ENCODE measurements at regions not wholly inside any gene's neighbourhood (a gene's known extent, or its start where the extent isn't known, plus 50 kb on each side); places are given as distances from the start of the nearest gene placed in this dataset.

DNA sequence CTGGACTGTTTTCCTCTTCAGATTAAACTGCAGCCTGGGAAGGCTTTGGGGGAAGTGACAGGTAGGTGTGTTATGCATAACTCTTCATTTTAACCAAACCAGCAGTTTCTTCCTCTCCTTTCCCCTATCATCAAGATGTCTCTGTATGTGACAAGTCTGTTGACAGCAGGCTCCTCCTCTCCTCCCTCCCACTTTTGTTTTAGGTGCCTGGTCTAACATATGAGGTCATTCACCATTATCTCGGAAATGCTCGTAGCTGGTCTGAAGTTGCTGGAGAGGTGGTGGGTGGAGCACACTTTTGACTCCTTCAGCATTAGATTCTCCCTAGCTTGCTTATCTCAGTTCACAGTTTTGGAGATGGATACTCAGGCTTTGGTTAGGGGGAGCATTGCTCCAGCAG lies 571.0 kb upstream of the EEF2KMT start:
- intact Hi-C loops (cut with micrococcal nuclease), result no loop called here
- Histone ChIP-seq H2AFZ (replicated peaks; ENCODE audit: low read length, poor library complexity) (no peak overlapping the region), H4K5ac (ENCODE audit: low read depth, low read length) (no peak overlapping the region), H3K4me1 (ENCODE audit: control insufficient read depth, insufficient read depth, low read length) (no peaks in the 10 kb centered on the region), H4K8ac (ENCODE audit: low read depth in 2 of 2, low read length in 2 of 2) (no peak overlapping the region), H2AK5ac (ENCODE audit: low read depth, low read length) (no peak overlapping the region), H3K9ac (ENCODE audit: low read depth, low read length) (no peak overlapping the region), H2AK9ac (replicated peaks; ENCODE audit: low read depth, low read length, poor library complexity) (no peak overlapping the region), H2BK120ac (ENCODE audit: low read depth, low read length) (no peak overlapping the region), H3K4me2 (ENCODE audit: low read depth, low read length) (no peak overlapping the region), H3K23ac (ENCODE audit: low read depth, low read length) (no peak overlapping the region), H2BK20ac (ENCODE audit: low read depth, low read length) (no peak overlapping the region), H4K91ac (ENCODE audit: insufficient read depth, low read depth, low read length) (no peak overlapping the region), H4K20me1 (ENCODE audit: insufficient read depth, low read length) (no peaks in the 10 kb centered on the region), H2BK5ac (ENCODE audit: low read depth, low read length, poor library complexity, severe bottlenecking) (no peak overlapping the region), H3K9me1 (ENCODE audit: insufficient read depth, low read length) (no peaks in the 10 kb centered on the region), H3K9me3 (ENCODE audit: control insufficient read depth, insufficient read depth, low read length) (peaks cover 35% of the 10 kb centered on the region), H3K27ac (ENCODE audit: insufficient read depth, low read length) (no peak overlapping the region), H3K27me3 (ENCODE audit: control insufficient read depth, insufficient read depth, low read length) (no peaks in the 10 kb centered on the region), H2BK15ac (ENCODE audit: low read depth, low read length) (no peak overlapping the region), H3K4ac (ENCODE audit: low read depth, low read length) (no peak overlapping the region), H3K4me3 (ENCODE audit: insufficient read depth, low read depth, low read length) (no peak overlapping the region), H3K18ac (ENCODE audit: low read depth, low read length) (no peak overlapping the region), H3K14ac (replicated peaks; ENCODE audit: low read depth, low read length) (no peak overlapping the region), H3K56ac (ENCODE audit: extremely low read depth, insufficient read depth, low read length) (no peak overlapping the region), H3K36me3 (ENCODE audit: control insufficient read depth, insufficient read depth, low read length) (no peaks in the 10 kb centered on the region), H3K79me1 (ENCODE audit: low read depth in 1 of 2, low read length in 2 of 2) (no peaks in the 10 kb centered on the region)
- no CpG with 5 or more reads among the region's 2 CpGs for WGBS, 2 experiments (ENCODE audit: extremely low coverage in 2 of 2, insufficient read length in 1 of 2)
- TF ChIP-seq ELK1 (IDR thresholded peaks at IDR 0.05; ENCODE audit: borderline replicate concordance, low read depth, low read length) (no peak), RCOR1 (IDR thresholded peaks at IDR 0.05; ENCODE audit: insufficient replicate concordance, low read length) (no peak), RFX5 (IDR thresholded peaks at IDR 0.05; ENCODE audit: low read depth, low read length) (no peak), SMC3 (IDR thresholded peaks at IDR 0.05; ENCODE audit: low read depth, low read length) (no peak), NFE2L2 (IDR thresholded peaks at IDR 0.05; ENCODE audit: low read depth, low read length) (no peak), MAZ (IDR thresholded peaks at IDR 0.05; ENCODE audit: borderline replicate concordance, low read depth, low read length) (no peak)
- CTCF ChIA-PET, result interaction anchor here (0.5 kb wide), 1 partner anchor 31 kb away, joined by 4 read pairs; no protein-coding TSS in a partner anchor
- BruUV-seq (replicated peaks), result no TSS peak
- in situ Hi-C loops (cut with MboI; ENCODE audit: low sequenced_read_pairs), result loop anchor here (25.0 kb wide), 1 partner anchor 106 kb away; no protein-coding TSS in a partner anchor
- dilution Hi-C loops (cut with HindIII; ENCODE audit: low sequenced_read_pairs, unreplicated experiment), result no loop called here
- ATAC-seq (ENCODE audit: low read depth), result no peak
- POLR2A ChIA-PET (ENCODE audit: unreplicated experiment), result no interaction called here
- DNase-seq, result no peak
